SHP77 treated with DMSO at 0.1 percent for 48 hours (cell line): ENCODE measurements at regions not wholly inside any gene's neighbourhood (a gene's known extent, or its start where the extent isn't known, plus 50 kb on each side); places are given as distances from the start of the nearest gene placed in this dataset.
"Not testable (repeated sequence)": the region's sequence is repeated elsewhere in the genome, so short reads cannot be mapped to it uniquely, and the experiment has no call there.

Experiments
- DNase-seq: peaks from one replicate; lab custom pipeline; 2025; lab: John Stamatoyannopoulos, UW

GRCh38 chr17:30731210-30732132 lies 93.0 kb downstream of the CRLF3 start:
- peak; percentile 45 for DNase-seq

GRCh38 chr17:30730837-30731209 lies 93.7 kb downstream of the CRLF3 start:
- not testable (repeated sequence) for DNase-seq

DNA sequence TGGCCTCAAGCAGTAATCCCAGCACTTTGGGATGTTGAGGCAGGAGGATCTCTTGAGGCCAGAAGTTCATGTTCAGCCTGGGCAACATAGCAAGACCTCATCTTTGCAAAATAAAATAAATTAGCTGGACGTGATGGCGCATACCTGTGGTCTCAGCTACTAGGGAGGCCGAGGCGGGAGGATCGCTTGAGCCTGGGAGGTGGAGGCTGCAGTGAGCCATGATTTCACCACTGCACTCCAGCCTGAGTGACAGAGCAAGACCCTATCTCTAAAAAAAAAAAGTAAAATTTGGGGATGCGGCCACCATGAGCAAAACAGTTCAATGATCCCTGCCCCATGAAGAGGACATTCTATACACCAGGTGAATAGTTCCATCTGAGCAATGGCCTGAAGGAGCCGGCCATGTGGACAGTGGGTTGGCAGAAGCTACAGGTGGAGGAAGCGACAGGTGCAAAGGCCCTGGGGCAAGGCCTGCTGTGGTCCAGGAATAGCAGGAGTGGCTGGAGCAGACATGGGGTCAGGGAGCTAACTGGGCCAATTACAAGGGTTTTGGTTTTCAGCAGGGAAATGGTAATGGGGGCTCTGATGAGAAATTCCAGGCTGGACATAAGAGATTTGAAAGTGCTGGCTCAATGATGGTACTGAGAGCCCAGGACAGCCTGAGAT lies 94.2 kb downstream of the CRLF3 start:
- DNase-seq, result not testable (repeated sequence)

DNA sequence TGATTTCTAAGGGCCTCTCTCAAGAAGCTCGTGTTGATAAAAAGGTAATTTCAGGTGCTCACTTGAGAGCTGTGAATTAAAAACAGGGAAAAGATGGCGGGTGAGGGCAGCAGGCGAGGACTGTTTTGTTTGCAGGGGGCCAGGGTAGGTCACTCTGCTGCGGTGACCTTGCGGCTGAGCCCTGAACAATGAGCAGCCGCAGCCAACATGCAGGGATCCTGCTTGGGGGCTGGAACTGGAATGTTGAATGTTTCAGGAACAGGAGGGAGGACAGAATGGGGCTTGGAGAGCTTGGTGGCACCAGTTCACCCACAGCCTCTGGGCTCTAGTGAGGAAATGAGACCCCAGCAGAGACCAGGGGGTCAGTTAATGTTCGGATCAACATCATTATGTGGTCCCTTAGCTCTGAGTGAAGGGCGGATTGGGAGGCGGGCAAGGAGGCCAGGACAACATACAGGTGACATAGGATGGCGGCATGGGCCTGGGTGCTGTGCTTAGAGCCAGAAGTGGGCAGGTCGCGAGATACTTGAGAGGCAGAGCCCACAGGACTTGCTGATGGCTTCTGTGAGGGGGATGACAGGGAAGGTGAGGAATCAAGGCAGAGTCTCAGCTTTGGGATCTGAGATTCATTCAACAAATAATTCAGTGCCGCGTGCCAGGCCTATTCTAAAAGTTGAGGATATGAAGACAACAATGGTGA lies 94.9 kb downstream of the CRLF3 start:
- DNase-seq, result not testable (repeated sequence)

GRCh38 chr17:30727517-30727916 lies 97.0 kb downstream of the CRLF3 start:
- DNase-seq, result not testable (repeated sequence)

- not testable (repeated sequence) for DNase-seq
Observed at GRCh38 chr17:30726734-30727133, 97.8 kb downstream of the CRLF3 start.

GRCh38 chr17:30726310-30726709 lies 98.2 kb downstream of the CRLF3 start:
- not testable (repeated sequence) for DNase-seq

DNA sequence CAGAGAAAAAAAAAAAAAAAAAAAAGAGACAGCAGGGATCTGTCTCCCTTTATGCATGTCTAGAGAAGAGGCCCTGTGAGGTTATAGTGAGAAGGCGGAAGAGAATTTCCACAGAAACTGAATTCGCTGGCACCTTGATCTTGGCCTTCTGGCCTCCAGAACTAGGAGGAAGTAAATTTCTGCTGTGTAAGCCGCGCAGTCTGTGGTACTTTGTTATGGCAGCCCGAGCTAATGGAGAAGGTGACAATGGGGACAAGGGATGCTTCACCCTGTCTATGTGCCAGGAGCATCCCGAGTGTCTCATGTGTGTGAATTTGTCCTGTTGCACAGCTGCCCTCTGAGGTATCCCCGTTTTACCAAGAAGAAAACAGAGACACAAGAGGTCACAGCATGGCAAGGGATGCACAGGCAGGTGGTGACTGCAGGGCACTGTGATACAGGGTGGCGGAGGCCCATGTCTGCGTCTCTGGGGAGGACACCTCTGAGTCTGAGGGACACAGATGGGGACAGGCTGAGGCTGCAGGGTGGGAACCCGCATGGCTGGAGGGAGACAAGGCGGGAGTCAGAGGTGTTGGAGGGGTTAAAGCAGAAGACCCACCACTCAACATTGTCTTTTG lies 100.3 kb downstream of the CRLF3 start:
- not testable (repeated sequence) for DNase-seq

- not testable (repeated sequence) for DNase-seq
Observed at GRCh38 chr17:30722114-30722780, 102.2 kb downstream of the CRLF3 start.

- DNase-seq, result not testable (repeated sequence)
Observed at GRCh38 chr17:30720971-30721370, 103.5 kb downstream of the CRLF3 start.

DNA sequence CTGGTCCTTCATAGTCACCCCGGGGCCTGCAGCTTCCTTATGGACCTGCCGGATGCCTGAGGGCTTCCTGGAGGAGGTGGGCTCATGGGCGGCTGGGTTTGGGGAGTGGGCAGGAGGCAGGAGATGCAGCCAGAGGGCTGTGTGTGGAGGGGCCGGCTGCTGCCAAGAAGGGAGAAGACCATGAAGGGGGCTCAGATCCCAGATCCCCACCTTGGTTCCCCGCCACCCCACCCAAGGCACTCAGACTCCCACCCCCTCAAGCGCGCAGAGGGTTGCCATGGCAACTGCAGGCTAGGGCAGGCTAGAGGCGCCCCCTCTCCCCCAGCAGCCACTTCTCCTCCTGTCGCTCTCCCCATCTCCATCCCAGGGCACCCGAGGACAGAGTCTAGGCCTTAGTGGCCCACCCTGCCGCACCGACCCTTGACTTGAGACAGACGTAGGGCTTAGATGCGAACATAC lies 104.5 kb downstream of the CRLF3 start:
- no peak for DNase-seq

DNA sequence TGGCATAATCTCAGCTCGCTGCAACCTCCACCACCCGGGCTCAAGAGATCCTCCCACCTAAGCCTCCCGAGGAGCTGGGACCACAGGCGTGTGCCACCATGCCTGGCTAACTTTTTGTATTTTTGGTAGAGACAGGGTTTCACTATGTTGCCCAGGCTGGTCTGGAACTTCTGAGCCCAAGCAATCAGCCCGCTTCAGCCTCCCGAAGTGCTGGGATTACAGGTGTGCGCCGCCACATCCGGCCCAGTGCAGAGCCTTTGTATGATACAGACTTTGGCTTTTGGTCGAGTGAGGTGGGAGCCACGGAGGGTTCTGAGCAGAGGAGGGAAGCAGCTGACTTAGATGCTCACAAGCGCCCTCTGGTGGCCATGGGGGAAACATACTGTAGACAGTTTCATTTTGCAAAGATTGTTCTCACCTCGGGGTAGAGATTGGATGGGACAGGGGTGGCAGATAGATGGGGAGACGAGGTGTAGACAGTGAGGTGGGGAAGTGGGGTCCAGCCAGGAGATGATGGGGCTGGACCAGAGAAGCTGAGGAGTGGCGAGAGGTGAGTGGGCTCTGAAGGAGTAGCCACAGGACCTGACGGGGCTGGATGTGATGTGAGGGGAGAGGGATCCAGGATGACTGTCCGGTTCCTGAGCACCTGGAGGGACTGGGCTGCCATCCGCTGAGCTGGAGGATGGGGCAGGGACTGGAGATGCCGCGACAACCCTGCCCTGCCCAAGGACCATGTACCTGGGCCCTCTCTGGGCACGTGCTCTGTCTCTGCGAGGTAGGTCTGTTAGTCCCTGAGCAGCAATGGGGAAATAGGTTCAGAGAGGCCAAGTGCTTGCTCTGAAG lies 105.1 kb downstream of the CRLF3 start:
- DNase-seq, result peak; percentile 17

GRCh38 chr17:30718691-30719090 lies 105.8 kb downstream of the CRLF3 start:
- DNase-seq, result not testable (repeated sequence)

DNA sequence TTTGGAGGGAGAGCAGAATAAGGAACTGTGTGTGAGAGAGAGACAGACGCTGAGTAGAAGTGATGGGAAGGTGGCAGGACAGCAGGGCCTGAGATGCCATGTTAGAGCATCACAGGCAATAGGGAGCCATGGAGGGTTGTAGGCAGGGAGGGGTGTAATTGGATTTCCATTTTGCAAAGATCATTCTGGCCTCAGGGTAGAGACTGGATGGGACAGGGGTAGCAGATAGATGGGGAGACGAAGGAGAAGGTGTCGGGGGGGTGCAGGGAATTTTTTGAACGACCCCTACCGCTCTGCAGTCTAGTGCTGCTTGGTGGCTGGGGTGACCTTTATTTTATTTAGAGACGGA lies 106.4 kb downstream of the CRLF3 start:
- DNase-seq, result not testable (repeated sequence)

DNA sequence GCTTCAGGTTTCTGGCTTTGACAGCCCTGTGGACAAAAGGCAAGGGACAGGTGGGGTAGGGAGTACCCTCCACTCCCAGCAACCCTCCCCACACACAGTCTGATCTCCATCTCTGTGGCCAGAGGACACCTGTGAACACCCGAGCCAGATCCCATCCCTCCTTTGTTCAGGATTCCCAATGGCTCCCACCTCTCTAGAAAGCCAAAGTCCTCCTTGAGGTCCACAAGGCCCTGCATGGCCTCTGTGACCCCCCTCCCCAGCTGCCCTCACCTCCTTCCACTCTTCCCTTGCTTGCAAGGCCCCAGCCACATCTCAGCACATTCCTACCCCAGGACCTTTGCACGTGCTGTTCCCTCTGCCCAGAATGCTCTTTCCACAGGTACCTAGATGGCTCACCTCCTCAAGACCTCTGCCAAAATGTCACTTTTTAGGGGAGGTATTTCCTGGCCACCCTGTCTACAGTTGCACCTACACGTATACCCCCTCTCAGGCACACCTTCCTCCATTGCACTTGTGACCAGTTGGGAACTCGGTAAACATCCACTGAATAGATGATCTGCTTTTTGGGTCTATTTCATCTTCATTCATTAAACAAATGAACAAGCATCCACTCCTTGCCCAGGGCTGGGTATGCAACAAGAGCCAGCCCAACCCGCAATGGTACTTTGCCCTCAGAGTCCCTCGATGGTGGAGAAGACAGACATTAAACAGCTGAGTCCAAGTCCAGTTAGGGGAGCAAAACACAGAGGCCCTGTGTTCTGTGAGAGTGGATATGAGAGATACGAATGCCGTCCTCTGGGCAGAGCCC lies 107.0 kb downstream of the CRLF3 start:
- DNase-seq, result no peak

GRCh38 chr17:30716461-30717290 lies 107.8 kb downstream of the CRLF3 start:
- DNase-seq, result no peak

GRCh38 chr17:30714825-30715622 lies 109.5 kb downstream of the CRLF3 start:
- DNase-seq, result peak; percentile 10

DNA sequence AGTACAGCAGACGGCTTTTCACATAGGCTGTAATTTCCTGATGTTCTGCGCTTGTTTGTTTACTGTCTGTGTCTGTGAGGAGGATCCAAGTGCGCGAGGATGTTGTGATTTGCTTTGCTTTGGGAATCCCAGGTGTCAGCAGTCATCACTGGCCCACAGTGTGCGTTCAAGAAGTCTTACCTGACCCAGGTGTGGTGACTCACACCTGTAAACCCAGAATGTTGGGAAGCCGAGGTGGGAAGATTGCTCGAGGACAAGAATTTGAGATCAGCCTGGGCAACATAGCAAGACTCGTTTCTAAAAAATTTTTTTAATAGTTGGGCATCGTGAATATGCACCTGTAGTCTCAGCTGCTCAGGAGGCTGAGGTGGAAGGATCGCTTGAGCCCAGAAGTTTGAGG lies 110.7 kb downstream of the CRLF3 start:
- not testable (repeated sequence) for DNase-seq
